ENCODE measurements at regions not wholly inside any gene's neighbourhood (a gene's known extent, or its start where the extent isn't known, plus 50 kb on each side); places are given as distances from the start of the nearest gene placed in this dataset.

- no peak overlapping the region for H3K27ac ChIP-seq
- H3K27me3 ChIP-seq = no peaks in the 10 kb centered on the region
- H3K9me3 ChIP-seq = no peaks in the 10 kb centered on the region
- TF ChIP-seq POLR2A (IDR thresholded peaks at IDR 0.05) (no peak), CTCF (IDR thresholded peaks at IDR 0.05) (no peak), POLR2AphosphoS5 (IDR thresholded peaks at IDR 0.05) (no peak), EP300 (IDR thresholded peaks at IDR 0.05) (no peak)
- DNase-seq = no peak
- intact Hi-C loops (cut with DNase I; ENCODE audit: low total_unique reads) = no loop called here
- no peaks in the 10 kb centered on the region for H3K36me3 ChIP-seq
- 50 to 64% (median 62%) methylated on average over 12 of the region's 12 CpGs for WGBS, 5 donors
- peaks cover 0 to 8% (median 2%) of the 10 kb centered on the region in 4 donors for H3K4me1 ChIP-seq
- H3K4me3 ChIP-seq = no peak overlapping the region
Measured at GRCh38 chr22:26804911-26805539, 147.6 kb downstream of the MIAT start.

DNA sequence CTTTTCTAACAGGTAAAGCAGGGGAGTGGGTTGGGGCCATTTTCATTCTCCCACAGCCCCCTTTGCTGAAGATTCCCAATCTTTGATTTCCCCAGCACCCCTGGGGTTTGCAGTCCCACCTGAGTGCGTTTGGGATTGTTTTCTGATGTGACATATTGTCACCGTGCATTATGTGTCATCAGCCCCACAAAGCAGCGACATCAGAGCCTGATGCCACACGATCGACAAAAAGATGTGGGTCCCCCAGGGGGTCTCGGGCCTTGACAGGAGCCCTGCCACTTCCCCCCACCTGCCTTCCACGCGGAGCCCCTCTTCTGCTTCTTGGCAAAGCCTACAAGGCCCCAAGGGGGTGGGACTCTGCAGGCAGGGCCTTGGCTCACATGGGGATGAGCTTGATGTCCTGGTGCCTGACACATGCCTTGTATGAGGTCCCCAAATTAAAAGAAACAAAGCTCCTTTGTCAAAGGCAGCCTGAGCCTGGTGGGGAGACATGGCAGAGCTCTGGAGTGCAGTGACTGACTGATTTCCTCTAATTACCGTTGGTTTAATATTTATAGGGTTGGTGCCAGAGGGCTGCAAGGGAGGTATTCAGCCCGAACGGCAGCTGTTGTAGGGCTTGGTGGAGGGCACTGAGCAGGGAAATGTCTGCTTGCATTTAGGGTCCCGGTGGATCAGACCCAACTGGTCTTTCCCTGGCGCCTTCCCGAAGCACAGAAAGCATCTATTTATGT lies 149.2 kb downstream of the MIAT start:
- no peak overlapping the region for H3K4me3 ChIP-seq
- no peaks in the 10 kb centered on the region for H3K36me3 ChIP-seq
- intact Hi-C loops (cut with DNase I; ENCODE audit: low total_unique reads) = no loop called here
- no peaks in the 10 kb centered on the region for H3K4me1 ChIP-seq
- no peaks in the 10 kb centered on the region for H3K9me3 ChIP-seq
- WGBS, 5 donors = 77 to 84% (median 80%) methylated on average over 13 to 14 of the region's 14 CpGs
- no peaks in the 10 kb centered on the region for H3K27me3 ChIP-seq
- DNase-seq = no peak
- no peak overlapping the region for H3K27ac ChIP-seq
- TF ChIP-seq EP300 (IDR thresholded peaks at IDR 0.05) (no peak), CTCF (IDR thresholded peaks at IDR 0.05) (no peak), POLR2A (IDR thresholded peaks at IDR 0.05) (no peak), POLR2AphosphoS5 (IDR thresholded peaks at IDR 0.05) (no peak)

DNA sequence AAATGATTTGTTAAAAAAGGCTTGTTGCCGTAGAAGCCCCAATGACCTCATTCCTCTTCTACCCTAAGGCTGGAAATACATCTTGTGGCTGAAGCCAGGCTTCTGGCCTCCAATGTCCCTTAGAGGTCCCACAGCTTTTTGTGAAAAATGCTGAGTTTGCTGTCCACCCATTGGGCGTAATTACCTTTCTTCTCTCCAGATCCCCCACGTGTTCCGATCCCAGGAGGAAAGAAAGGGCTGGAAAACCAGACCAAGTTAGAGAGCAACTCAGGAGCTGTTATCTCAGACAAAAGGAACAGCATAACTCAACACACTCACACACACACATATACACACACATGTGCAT lies 154.2 kb downstream of the MIAT start:
- no peak for DNase-seq
- Histone ChIP-seq H3K4me1 (no peaks in the 10 kb centered on the region), H3K9me3 (peaks cover 0 to 6% (median 0%) of the 10 kb centered on the region in 4 donors), H3K36me3 (no peaks in the 10 kb centered on the region), H3K27me3 (no peaks in the 10 kb centered on the region), H3K4me3 (no peak overlapping the region), H3K27ac (no peak overlapping the region)
- 85 to 91% (median 89%) methylated on average over 4 of the region's 4 CpGs for WGBS, 5 donors
- intact Hi-C loops (cut with DNase I; ENCODE audit: low total_unique reads) = no loop called here
- TF ChIP-seq CTCF (IDR thresholded peaks at IDR 0.05) (no peak), POLR2A (IDR thresholded peaks at IDR 0.05) (no peak), EP300 (IDR thresholded peaks at IDR 0.05) (no peak), POLR2AphosphoS5 (IDR thresholded peaks at IDR 0.05) (no peak)

DNA sequence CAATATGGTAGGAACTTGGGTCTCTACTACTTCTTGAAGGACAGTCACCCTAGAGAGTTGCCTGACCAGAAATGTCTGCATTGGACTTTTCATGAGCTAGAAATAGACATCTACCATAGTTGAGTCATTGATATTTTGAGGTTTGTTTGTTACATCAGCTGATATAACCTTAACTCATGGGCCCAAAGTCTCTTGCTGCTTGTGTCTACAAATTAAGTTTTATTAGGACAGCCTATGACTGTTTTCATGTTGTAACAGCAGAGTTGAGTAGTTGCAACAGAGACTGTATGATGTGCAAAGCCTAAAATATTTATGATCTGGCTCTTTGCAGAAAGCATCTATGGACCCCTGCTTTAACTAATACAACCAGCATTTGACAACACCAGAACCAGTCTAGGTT lies 155.3 kb downstream of the MIAT start:
- no peak for TF ChIP-seq EP300 (IDR thresholded peaks at IDR 0.05)
- no peak for TF ChIP-seq CTCF (IDR thresholded peaks at IDR 0.05)
- H3K27me3 ChIP-seq = no peaks in the 10 kb centered on the region
- intact Hi-C loops (cut with DNase I; ENCODE audit: low total_unique reads) = no loop called here
- no peak overlapping the region for H3K27ac ChIP-seq
- peaks cover 0 to under 1% (median 0%) of the 10 kb centered on the region in 4 donors for H3K36me3 ChIP-seq
- no peak for DNase-seq
- H3K9me3 ChIP-seq = peaks cover 3 to 12% (median 6%) of the 10 kb centered on the region in 4 donors
- no peaks in the 10 kb centered on the region for H3K4me1 ChIP-seq
- H3K4me3 ChIP-seq = no peak overlapping the region

Measured in stomach (tissue), 8 donors.